H1 (cell line): ENCODE measurements at regions not wholly inside any gene's neighbourhood (a gene's known extent, or its start where the extent isn't known, plus 50 kb on each side); places are given as distances from the start of the nearest gene placed in this dataset.

Experiments
- CTCF ChIA-PET: fragments of 300-600 bp; sonication (Branson Sonifier 250); formaldehyde crosslinking; loops from one replicate; lab custom pipeline; 2021; ENCODE audit not compliant: partially characterized antibody; lab: Charles Lee
- POLR2A ChIA-PET: fragments of 300-600 bp; sonication (Branson Sonifier 250); formaldehyde crosslinking; loops from one replicate; lab custom pipeline; 2021; ENCODE audit warnings: inconsistent platforms; ENCODE audit not compliant: partially characterized antibody; lab: Charles Lee
- DNase-seq, 2 experiments: peaks; one replicate each; pipeline versions ENCODE4 v3.0.0 to v3.0.0-alpha.2; 2010 to 2022; ENCODE audit warnings: low spot score in 2 of 2, low read depth in 1 of 2, mixed read lengths in 1 of 2
- FAIRE-seq: peaks from 2 replicates; lab custom pipeline; 2011; peaks lifted over from hg19 to GRCh38; lab: Jason Lieb, UNC
- H2AFZ ChIP-seq: 2 replicates; pipeline ENCODE4 v1.8.1; 2012; ENCODE audit warnings: low read length, inconsistent platforms
- H2AK5ac ChIP-seq: 2 replicates; pipeline ENCODE4 v1.6.1; 2013; ENCODE audit warnings: low read depth, low read length
- H2BK120ac ChIP-seq: replicated peaks from 2 replicates; pipeline ENCODE3; 2013; ENCODE audit warnings: low read depth, low read length, inconsistent platforms
- H2BK12ac ChIP-seq: 2 replicates; pipeline ENCODE4 v1.6.1; 2013; ENCODE audit warnings: low read depth, low read length
- H2BK15ac ChIP-seq: 2 replicates; pipeline ENCODE4 v1.6.1; 2013; ENCODE audit warnings: low read length
- H2BK20ac ChIP-seq: 2 replicates; pipeline ENCODE4 v1.6.1; 2013; ENCODE audit warnings: low read length
- H2BK5ac ChIP-seq: 2 replicates; pipeline ENCODE4 v1.6.1; 2013; ENCODE audit warnings: low read depth, low read length
- H3K14ac ChIP-seq: 2 replicates; pipeline ENCODE4 v1.6.1; 2013; ENCODE audit warnings: inconsistent platforms; ENCODE audit not compliant: insufficient read length
- H3K18ac ChIP-seq: 2 replicates; pipeline ENCODE4 v1.6.1; 2013; ENCODE audit warnings: low read length; ENCODE audit errors: extremely low read depth
- H3K23ac ChIP-seq: 2 replicates; pipeline ENCODE4 v1.6.1; 2013; ENCODE audit warnings: inconsistent platforms; ENCODE audit not compliant: insufficient read length
- H3K23me2 ChIP-seq: 2 replicates; pipeline ENCODE4 v1.6.1; 2013; ENCODE audit warnings: low read depth, low read length
- H3K27ac ChIP-seq: 2 replicates; pipeline ENCODE4 v1.6.1; 2011; ENCODE audit warnings: low read depth, low read length, inconsistent platforms
- H3K27me3 ChIP-seq, 4 experiments: replicated peaks in 1 of 4; 1 replicate in 1 of 4; 2 replicates in 3 of 4; pipeline versions ENCODE4 v1.6.1 to v1.8.1; 2011 to 2013; ENCODE audit warnings: low read length in 3 of 4, mild to moderate bottlenecking in 3 of 4, inconsistent platforms in 2 of 4, mixed read lengths in 2 of 4, moderate library complexity in 1 of 4; ENCODE audit not compliant: control insufficient read depth in 3 of 4, insufficient read depth in 3 of 4; ENCODE audit errors: extremely low read depth in 1 of 4
- H3K36me3 ChIP-seq, 4 experiments: 2 replicates each; pipeline versions ENCODE4 v1.6.1 to v1.8.1; 2011 to 2013; ENCODE audit warnings: mild to moderate bottlenecking in 4 of 4, low read length in 3 of 4, moderate library complexity in 2 of 4, control low read depth in 1 of 4, inconsistent platforms in 1 of 4; ENCODE audit not compliant: insufficient read depth in 4 of 4, control insufficient read depth in 2 of 4
- H3K4ac ChIP-seq: replicated peaks from 2 replicates; pipeline ENCODE3; 2013; ENCODE audit warnings: low read length, low read depth, mixed read lengths, inconsistent platforms; ENCODE audit not compliant: insufficient read length
- H3K4me1 ChIP-seq, 4 experiments: replicated peaks in 1 of 4; 1 replicate in 1 of 4; 2 replicates in 3 of 4; pipeline versions ENCODE4 v1.6.1 to v1.8.1; 2011 to 2013; ENCODE audit warnings: low read length in 3 of 4, inconsistent platforms in 2 of 4, mixed read lengths in 1 of 4; ENCODE audit not compliant: insufficient read depth in 4 of 4, control insufficient read depth in 3 of 4
- H3K4me2 ChIP-seq, 2 experiments: 2 replicates each; pipeline versions ENCODE4 v1.6.1 to v1.8.1; 2011 to 2013; ENCODE audit warnings: low read depth in 2 of 2, low read length in 2 of 2, control low read depth in 1 of 2, inconsistent platforms in 1 of 2, mild to moderate bottlenecking in 1 of 2; ENCODE audit not compliant: insufficient read depth in 1 of 2
- H3K4me3 ChIP-seq, 4 experiments: fragments of 200-600, 300-600 bp in 1 of 4; sonication (generic), shearing (Covaris generic), sonication (Bioruptor Twin) in 1 of 4; 2 replicates each; pipeline versions ENCODE4 v1.5.1 to v1.8.1; 2011 to 2016; ENCODE audit warnings: low read length in 4 of 4, low read depth in 3 of 4, control low read depth in 2 of 4, inconsistent platforms in 2 of 4, mild to moderate bottlenecking in 2 of 4, mixed read lengths in 1 of 4, moderate library complexity in 1 of 4; ENCODE audit not compliant: insufficient read depth in 2 of 4; ENCODE audit errors: extremely low read depth in 1 of 4
- H3K56ac ChIP-seq: replicated peaks from 2 replicates; pipeline ENCODE3; 2013; ENCODE audit warnings: low read depth, mild to moderate bottlenecking, mixed read lengths, low read length, inconsistent platforms; ENCODE audit not compliant: insufficient read length
- H3K79me1 ChIP-seq: 2 replicates; pipeline ENCODE4 v1.6.1; 2013; ENCODE audit warnings: low read depth, low read length, control low read depth
- H3K79me2 ChIP-seq, 2 experiments: 2 replicates each; pipeline versions ENCODE4 v1.6.1 to v1.8.1; 2012 to 2013; ENCODE audit warnings: low read length in 2 of 2, mild to moderate bottlenecking in 2 of 2, inconsistent platforms in 1 of 2; ENCODE audit not compliant: insufficient read depth in 2 of 2, control insufficient read depth in 1 of 2
- H3K9ac ChIP-seq, 4 experiments: replicated peaks in 1 of 4; 1 replicate in 1 of 4; 2 replicates in 3 of 4; pipeline versions ENCODE4 v1.6.1 to v1.8.1; 2011 to 2013; ENCODE audit warnings: low read depth in 3 of 4, low read length in 3 of 4, control low read depth in 2 of 4, mild to moderate bottlenecking in 2 of 4, moderate library complexity in 2 of 4, inconsistent platforms in 1 of 4; ENCODE audit errors: extremely low read depth in 1 of 4
- H3K9me3 ChIP-seq, 2 experiments: 2 replicates each; pipeline versions ENCODE4 v1.6.1 to v1.8.1; 2012 to 2013; ENCODE audit warnings: mild to moderate bottlenecking in 2 of 2, moderate library complexity in 2 of 2, control low read depth in 1 of 2, inconsistent platforms in 1 of 2, low read depth in 1 of 2, low read length in 1 of 2, mixed read lengths in 1 of 2; ENCODE audit not compliant: insufficient read depth in 2 of 2
- H4K20me1 ChIP-seq, 2 experiments: replicated peaks in 1 of 2; 2 replicates each; pipeline versions ENCODE3 to v1.8.1; 2011 to 2013; ENCODE audit warnings: inconsistent platforms in 2 of 2, low read length in 2 of 2, mild to moderate bottlenecking in 1 of 2; ENCODE audit not compliant: insufficient read depth in 2 of 2, control insufficient read depth in 1 of 2
- H4K5ac ChIP-seq: 2 replicates; pipeline ENCODE4 v1.6.1; 2013; ENCODE audit warnings: low read length, low read depth, mixed read lengths, inconsistent platforms; ENCODE audit not compliant: insufficient read length
- H4K8ac ChIP-seq: 2 replicates; pipeline ENCODE4 v1.8.0; 2013; ENCODE audit warnings: mild to moderate bottlenecking, moderate library complexity, low read length, inconsistent platforms; ENCODE audit not compliant: insufficient read depth; ENCODE audit errors: extremely low read depth
- H4K91ac ChIP-seq: replicated peaks from 2 replicates; pipeline ENCODE3; 2013; ENCODE audit warnings: low read length, mixed read lengths, inconsistent platforms; ENCODE audit not compliant: insufficient read length
- BRCA1 ChIP-seq: IDR thresholded peaks from 2 replicates; pipeline ENCODE4 v1.6.1; 2012; ENCODE audit warnings: low read depth, low read length, improper control_type of control experiment
- CBX8 ChIP-seq: fragments of 300-800, 300-1000 bp; sonication (generic); IDR thresholded peaks from 2 replicates; pipeline ENCODE4 v1.7.1; 2016; ENCODE audit warnings: low read depth, low read length, borderline replicate concordance
- CTBP2 ChIP-seq: IDR thresholded peaks from 2 replicates; pipeline ENCODE4 v1.7.0; 2011; ENCODE audit warnings: borderline replicate concordance, mild to moderate bottlenecking, moderate library complexity, mixed read lengths, low read length; ENCODE audit not compliant: insufficient read depth, insufficient read length
- GTF2F1 ChIP-seq: IDR thresholded peaks from 2 replicates; pipeline ENCODE4 v1.6.1; 2012; ENCODE audit warnings: low read depth, low read length, improper control_type of control experiment, borderline replicate concordance
- POU5F1 ChIP-seq: IDR thresholded peaks from 2 replicates; pipeline ENCODE4 v1.6.1; 2011; ENCODE audit warnings: low read depth, mild to moderate bottlenecking, low read length, moderate library complexity
- RFX5 ChIP-seq: IDR thresholded peaks from 2 replicates; pipeline ENCODE4 v1.6.1; 2011; ENCODE audit warnings: low read depth, low read length, improper control_type of control experiment, borderline replicate concordance
- RXRA ChIP-seq: IDR thresholded peaks from 2 replicates; pipeline ENCODE4 v1.6.1; 2011; ENCODE audit warnings: low read depth, mild to moderate bottlenecking, low read length, moderate library complexity; ENCODE audit not compliant: insufficient read depth
- TBP ChIP-seq: IDR thresholded peaks from 2 replicates; pipeline ENCODE4 v1.6.1; 2011; ENCODE audit warnings: low read depth, low read length, improper control_type of control experiment
- WGBS, 2 experiments: shearing (Covaris generic) in 1 of 2; methylation state at CpG; one replicate each; pipeline versions ENCODE4 v1.1.6 to v1.1.7; 2013 to 2015; ENCODE audit warnings: low lambda C conversion rate in 2 of 2, mixed read lengths in 2 of 2, inconsistent platforms in 1 of 2, low coverage in 1 of 2, missing lambda C conversion rate in 1 of 2; ENCODE audit not compliant: insufficient replicate concordance in 2 of 2, insufficient coverage in 1 of 2, insufficient read length in 1 of 2; ENCODE audit errors: extremely low coverage in 1 of 2, missing lambda C conversion rate in 1 of 2; 5-methylcytosine and 5-hydroxymethylcytosine counted together
- TF ChIP-seq, protein P1 (sequence below), 3 experiments: IDR thresholded peaks; 1 replicate in 2 of 3; 2 replicates in 1 of 3; pipeline versions ENCODE4 v1.5.1 to v1.6.1; 2011; ENCODE audit warnings: low read length in 3 of 3, mild to moderate bottlenecking in 3 of 3, inconsistent platforms in 2 of 3, low read depth in 1 of 3, moderate library complexity in 1 of 3; ENCODE audit not compliant: insufficient read depth in 1 of 3; ENCODE audit errors: control extremely low read depth in 1 of 3

DNA sequence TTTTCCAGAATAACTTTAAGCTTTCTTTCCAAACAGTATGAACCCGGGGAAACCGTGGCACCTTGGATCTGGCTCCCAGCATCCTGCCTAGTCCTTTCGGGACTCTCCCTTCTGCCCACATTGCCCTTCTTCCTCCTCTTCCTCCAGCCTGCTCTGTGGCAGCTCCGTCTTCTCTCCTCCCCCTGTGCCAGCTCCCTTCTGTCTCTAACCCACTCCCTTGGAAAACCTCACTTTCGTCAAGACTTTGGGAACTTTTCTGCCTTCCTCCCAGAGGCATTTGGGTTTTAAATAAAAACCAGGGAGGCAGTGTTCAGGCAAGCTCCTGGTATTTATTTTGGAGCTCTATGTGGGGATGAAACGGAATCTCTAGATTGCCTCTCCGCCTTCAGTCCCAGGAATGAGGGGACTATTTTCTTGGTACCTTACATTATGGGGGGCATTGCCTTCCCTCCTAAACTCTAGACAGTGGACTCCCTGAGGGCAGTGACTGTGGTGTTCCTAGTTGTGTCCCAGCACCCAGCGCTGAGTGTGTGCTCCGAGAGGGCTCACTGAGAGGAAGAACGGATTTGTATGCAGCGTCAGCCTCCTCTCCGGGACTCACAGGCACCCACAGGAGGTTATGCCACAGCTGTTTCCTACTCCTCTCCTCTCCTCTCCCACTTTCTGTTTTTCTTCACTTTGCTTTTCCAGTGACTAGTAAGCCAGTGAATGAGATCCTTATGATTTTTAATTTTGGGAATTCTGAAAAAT is 105.4 kb upstream of the MRPS22 start:
- H3K56ac ChIP-seq: no peak overlapping the region
- no peak overlapping the region for H2AK5ac ChIP-seq
- H3K36me3 ChIP-seq: no peaks in the 10 kb centered on the region
- no peak overlapping the region for H2BK12ac ChIP-seq
- POLR2A ChIA-PET: interaction anchor here (0.6 kb wide), 1 partner anchor 11 kb away, joined by 3 read pairs; no protein-coding TSS in a partner anchor
- H4K5ac ChIP-seq: no peak overlapping the region
- H3K79me1 ChIP-seq: no peaks in the 10 kb centered on the region
- H2BK15ac ChIP-seq: no peak overlapping the region
- H3K23me2 ChIP-seq: no peaks in the 10 kb centered on the region
- H2BK5ac ChIP-seq: no peak overlapping the region
- 80% methylated on average over 12 of the region's 12 CpGs; no CpG with 5 or more reads in 1 of the 2 experiments for WGBS, 2 experiments
- no peaks in the 10 kb centered on the region for H3K27me3 ChIP-seq
- no peak overlapping the region for H3K4me3 ChIP-seq
- no peak overlapping the region for H4K91ac ChIP-seq
- H3K14ac ChIP-seq: no peak overlapping the region
- H4K20me1 ChIP-seq: no peaks in the 10 kb centered on the region
- no peak overlapping the region for H3K23ac ChIP-seq
- peaks cover 0 to 3% of the 10 kb centered on the region in 2 experiments; a peak in 1 of 4 replicates for H3K9me3 ChIP-seq
- no peak overlapping the region for H3K18ac ChIP-seq
- CTCF ChIA-PET: interaction anchor here (0.7 to 1.5 kb wide), 2 partner anchors 9 to 15 kb away, joined by 3 to 4 read pairs; no protein-coding TSS in a partner anchor
- no peak overlapping the region for H3K9ac ChIP-seq
- no peak overlapping the region for H2AFZ ChIP-seq
- no peak overlapping the region for H2BK20ac ChIP-seq
- H4K8ac ChIP-seq: peak overlapping the region; percentile 7; the same call in 1 of the 2 replicates
- DNase-seq (peak in 1 of 2 experiments; percentile 28), FAIRE-seq (no peak)
- H3K4ac ChIP-seq: no peak overlapping the region
- H2BK120ac ChIP-seq: no peak overlapping the region
- H3K4me2 ChIP-seq: no peak overlapping the region
- no peaks in the 10 kb centered on the region for H3K4me1 ChIP-seq
- no peak overlapping the region for H3K27ac ChIP-seq
- no peaks in the 10 kb centered on the region for H3K79me2 ChIP-seq
- no peak for TF ChIP-seq RXRA
- TF ChIP-seq, protein P1, sequence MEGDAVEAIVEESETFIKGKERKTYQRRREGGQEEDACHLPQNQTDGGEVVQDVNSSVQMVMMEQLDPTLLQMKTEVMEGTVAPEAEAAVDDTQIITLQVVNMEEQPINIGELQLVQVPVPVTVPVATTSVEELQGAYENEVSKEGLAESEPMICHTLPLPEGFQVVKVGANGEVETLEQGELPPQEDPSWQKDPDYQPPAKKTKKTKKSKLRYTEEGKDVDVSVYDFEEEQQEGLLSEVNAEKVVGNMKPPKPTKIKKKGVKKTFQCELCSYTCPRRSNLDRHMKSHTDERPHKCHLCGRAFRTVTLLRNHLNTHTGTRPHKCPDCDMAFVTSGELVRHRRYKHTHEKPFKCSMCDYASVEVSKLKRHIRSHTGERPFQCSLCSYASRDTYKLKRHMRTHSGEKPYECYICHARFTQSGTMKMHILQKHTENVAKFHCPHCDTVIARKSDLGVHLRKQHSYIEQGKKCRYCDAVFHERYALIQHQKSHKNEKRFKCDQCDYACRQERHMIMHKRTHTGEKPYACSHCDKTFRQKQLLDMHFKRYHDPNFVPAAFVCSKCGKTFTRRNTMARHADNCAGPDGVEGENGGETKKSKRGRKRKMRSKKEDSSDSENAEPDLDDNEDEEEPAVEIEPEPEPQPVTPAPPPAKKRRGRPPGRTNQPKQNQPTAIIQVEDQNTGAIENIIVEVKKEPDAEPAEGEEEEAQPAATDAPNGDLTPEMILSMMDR (IDR thresholded peaks at IDR 0.05; ENCODE audit: control extremely low read depth in 1 of 3, insufficient read depth in 1 of 3, low read depth in 1 of 3, low read length in 3 of 3): no peak
- TF ChIP-seq GTF2F1: no peak
- no peak for TF ChIP-seq CTBP2
- TF ChIP-seq RFX5: no peak
- TF ChIP-seq CBX8: no peak
- no peak for TF ChIP-seq POU5F1
- TF ChIP-seq TBP: no peak
- TF ChIP-seq BRCA1: no peak
